BJ (cell line): ENCODE measurements at regions not wholly inside any gene's neighbourhood (a gene's known extent, or its start where the extent isn't known, plus 50 kb on each side); places are given as distances from the start of the nearest gene placed in this dataset.

Experiments used
- CTCF ChIA-PET: fragments of 350-600 bp; formaldehyde crosslinking; extraction: SDS; loops from one replicate; lab custom pipeline; 2021; ENCODE audit warnings: antibody characterized with exemption, inconsistent platforms; lab: Yijun Ruan, JAX
- POLR2A ChIA-PET: fragments of 300-600 bp; sonication (Branson Sonifier 250); formaldehyde crosslinking; extraction: SDS; loops from one replicate; lab custom pipeline; 2021; ENCODE audit warnings: antibody characterized with exemption; lab: Charles Lee
- DNase-seq: peaks from one replicate; pipeline ENCODE4 v3.0.0-alpha.2; 2011; ENCODE audit warnings: low read depth
- H3K27me3 ChIP-seq: 2 replicates; pipeline ENCODE4 v1.6.0; 2011; ENCODE audit warnings: low read length; ENCODE audit not compliant: control insufficient read depth, insufficient read depth
- H3K36me3 ChIP-seq: 2 replicates; pipeline ENCODE4 v1.5.1; 2011; ENCODE audit warnings: low read length; ENCODE audit not compliant: control insufficient read depth, insufficient read depth
- H3K4me3 ChIP-seq: 2 replicates; pipeline ENCODE4 v1.5.1; 2011; ENCODE audit warnings: low read depth, mild to moderate bottlenecking, control low read depth, low read length
- TF ChIP-seq, protein P1 (sequence below): IDR thresholded peaks from 2 replicates; pipeline ENCODE4 v1.5.1; 2011; ENCODE audit warnings: low read depth, mild to moderate bottlenecking, control low read depth, inconsistent platforms, low read length, moderate library complexity; ENCODE audit not compliant: insufficient read depth

DNA sequence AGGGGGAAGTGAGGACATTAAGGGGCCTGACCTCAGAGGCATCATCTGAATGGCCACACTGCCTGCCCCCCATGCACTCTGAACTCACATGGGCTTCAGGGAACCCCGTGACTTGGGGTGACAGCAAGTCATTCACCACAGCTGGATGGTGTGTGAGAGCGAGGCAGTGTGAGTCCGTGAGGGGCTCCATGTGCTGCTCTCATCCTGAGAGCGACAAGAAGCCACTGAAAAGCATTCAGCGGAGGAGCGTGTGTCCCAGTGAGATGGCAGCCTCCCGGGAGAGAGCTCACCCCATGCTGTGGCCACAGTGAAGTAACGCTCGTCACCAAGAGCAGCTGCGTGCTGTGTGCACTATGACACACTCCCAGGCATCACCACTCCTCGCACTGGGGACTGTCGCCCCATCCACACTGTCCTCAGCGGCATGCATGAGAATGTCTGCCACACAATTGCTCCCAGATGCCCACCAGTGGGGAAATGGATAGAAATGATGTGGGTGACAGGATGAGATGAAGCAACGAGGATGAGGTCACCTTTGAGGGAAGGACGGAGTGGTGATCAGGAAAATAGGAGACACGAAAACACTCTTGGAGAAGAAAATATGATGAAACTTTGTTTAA is 213.0 kb upstream of the RAB6C start:
- Histone ChIP-seq H3K27me3 (no peaks in the 10 kb centered on the region), H3K36me3 (no peaks in the 10 kb centered on the region), H3K4me3 (no peak overlapping the region)
- TF ChIP-seq, protein P1, sequence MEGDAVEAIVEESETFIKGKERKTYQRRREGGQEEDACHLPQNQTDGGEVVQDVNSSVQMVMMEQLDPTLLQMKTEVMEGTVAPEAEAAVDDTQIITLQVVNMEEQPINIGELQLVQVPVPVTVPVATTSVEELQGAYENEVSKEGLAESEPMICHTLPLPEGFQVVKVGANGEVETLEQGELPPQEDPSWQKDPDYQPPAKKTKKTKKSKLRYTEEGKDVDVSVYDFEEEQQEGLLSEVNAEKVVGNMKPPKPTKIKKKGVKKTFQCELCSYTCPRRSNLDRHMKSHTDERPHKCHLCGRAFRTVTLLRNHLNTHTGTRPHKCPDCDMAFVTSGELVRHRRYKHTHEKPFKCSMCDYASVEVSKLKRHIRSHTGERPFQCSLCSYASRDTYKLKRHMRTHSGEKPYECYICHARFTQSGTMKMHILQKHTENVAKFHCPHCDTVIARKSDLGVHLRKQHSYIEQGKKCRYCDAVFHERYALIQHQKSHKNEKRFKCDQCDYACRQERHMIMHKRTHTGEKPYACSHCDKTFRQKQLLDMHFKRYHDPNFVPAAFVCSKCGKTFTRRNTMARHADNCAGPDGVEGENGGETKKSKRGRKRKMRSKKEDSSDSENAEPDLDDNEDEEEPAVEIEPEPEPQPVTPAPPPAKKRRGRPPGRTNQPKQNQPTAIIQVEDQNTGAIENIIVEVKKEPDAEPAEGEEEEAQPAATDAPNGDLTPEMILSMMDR, result no peak
- no peak for DNase-seq
- ChIA-PET CTCF (no interaction called here), POLR2A (no interaction called here)

GRCh38 chr2:129767346-129768035 is 212.0 kb upstream of the RAB6C start:
- no peaks in the 10 kb centered on the region for H3K36me3 ChIP-seq
- DNase-seq, result no peak
- TF ChIP-seq, protein P1, result no peak
- CTCF ChIA-PET, result no interaction called here
- no peaks in the 10 kb centered on the region for H3K27me3 ChIP-seq
- POLR2A ChIA-PET, result no interaction called here
- H3K4me3 ChIP-seq, result no peak overlapping the region

GRCh38 chr2:129768036-129768386 is 211.5 kb upstream of the RAB6C start:
- ChIA-PET CTCF (no interaction called here), POLR2A (no interaction called here)
- H3K36me3 ChIP-seq, result no peaks in the 10 kb centered on the region
- no peak for DNase-seq
- no peak overlapping the region for H3K4me3 ChIP-seq
- TF ChIP-seq, protein P1, result no peak
- no peaks in the 10 kb centered on the region for H3K27me3 ChIP-seq

DNA sequence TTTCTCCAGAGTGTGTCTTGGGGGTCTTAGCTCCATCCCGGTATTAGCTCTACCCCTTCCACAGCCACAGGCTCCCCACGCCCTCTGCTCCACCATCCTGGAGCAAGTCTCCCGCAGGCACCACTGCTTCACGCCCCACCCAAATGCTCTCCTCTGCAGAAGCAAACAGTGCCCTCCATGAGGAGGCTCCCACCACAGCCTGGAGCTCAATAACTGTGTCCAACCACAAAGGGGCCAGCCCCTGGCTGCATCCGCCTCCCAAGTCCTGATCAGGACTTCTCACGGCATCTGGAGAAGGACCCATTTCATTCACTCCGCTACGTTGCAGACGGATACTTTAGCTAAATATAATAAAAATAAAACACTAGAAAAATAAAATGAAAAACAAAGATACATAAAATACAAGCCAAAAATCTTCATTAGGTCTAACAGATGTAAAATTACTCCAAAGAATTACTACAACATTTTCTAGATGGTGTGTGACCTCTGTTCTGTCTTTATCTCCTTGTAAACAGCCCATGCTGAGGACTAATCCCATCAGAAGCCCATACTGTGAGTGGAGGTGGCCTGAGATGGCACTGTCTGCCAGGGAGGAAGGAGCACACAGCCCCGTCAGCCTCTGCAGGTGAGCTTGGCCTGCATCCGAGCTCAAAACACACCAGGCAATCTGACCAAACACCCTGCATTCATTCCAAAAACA is 210.8 kb upstream of the RAB6C start:
- no peaks in the 10 kb centered on the region for H3K27me3 ChIP-seq
- DNase-seq, result no peak
- ChIA-PET POLR2A (no interaction called here), CTCF (interaction anchor here (0.6 kb wide), 1 partner anchor 16 kb away, joined by 3 read pairs; no protein-coding TSS in a partner anchor)
- TF ChIP-seq, protein P1, result no peak
- H3K36me3 ChIP-seq, result no peaks in the 10 kb centered on the region
- no peak overlapping the region for H3K4me3 ChIP-seq
